ENCODE measurements at regions not wholly inside any gene's neighbourhood (a gene's known extent, or its start where the extent isn't known, plus 50 kb on each side); places are given as distances from the start of the nearest gene placed in this dataset.

GRCh38 chr2:234566622-234567021 is 69.7 kb upstream of the ARL4C start:
- no peaks in the 10 kb centered on the region for H3K9me3 Mint-ChIP-seq
- no peak overlapping the region for H3K27ac Mint-ChIP-seq
- WGBS (ENCODE audit: insufficient coverage) = 100% methylated on average over 1 of the region's 2 CpGs
- Histone ChIP-seq H3K27ac (ENCODE audit: low read length) (no peak overlapping the region), H3K27me3 (ENCODE audit: control insufficient read depth, insufficient read depth, low read length) (no peaks in the 10 kb centered on the region), H3K9me3 (ENCODE audit: control insufficient read depth, insufficient read depth, low read length) (no peaks in the 10 kb centered on the region), H3K4me3 (ENCODE audit: low read length) (no peak overlapping the region), H3K36me3 (ENCODE audit: control insufficient read depth, insufficient read depth, low read length) (no peaks in the 10 kb centered on the region), H3K4me1 (ENCODE audit: control insufficient read depth, insufficient read depth, low read length) (peaks cover 14% of the 10 kb centered on the region)
- H3K4me3 Mint-ChIP-seq = no peak overlapping the region
- TF ChIP-seq, protein P1, sequence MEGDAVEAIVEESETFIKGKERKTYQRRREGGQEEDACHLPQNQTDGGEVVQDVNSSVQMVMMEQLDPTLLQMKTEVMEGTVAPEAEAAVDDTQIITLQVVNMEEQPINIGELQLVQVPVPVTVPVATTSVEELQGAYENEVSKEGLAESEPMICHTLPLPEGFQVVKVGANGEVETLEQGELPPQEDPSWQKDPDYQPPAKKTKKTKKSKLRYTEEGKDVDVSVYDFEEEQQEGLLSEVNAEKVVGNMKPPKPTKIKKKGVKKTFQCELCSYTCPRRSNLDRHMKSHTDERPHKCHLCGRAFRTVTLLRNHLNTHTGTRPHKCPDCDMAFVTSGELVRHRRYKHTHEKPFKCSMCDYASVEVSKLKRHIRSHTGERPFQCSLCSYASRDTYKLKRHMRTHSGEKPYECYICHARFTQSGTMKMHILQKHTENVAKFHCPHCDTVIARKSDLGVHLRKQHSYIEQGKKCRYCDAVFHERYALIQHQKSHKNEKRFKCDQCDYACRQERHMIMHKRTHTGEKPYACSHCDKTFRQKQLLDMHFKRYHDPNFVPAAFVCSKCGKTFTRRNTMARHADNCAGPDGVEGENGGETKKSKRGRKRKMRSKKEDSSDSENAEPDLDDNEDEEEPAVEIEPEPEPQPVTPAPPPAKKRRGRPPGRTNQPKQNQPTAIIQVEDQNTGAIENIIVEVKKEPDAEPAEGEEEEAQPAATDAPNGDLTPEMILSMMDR (IDR thresholded peaks at IDR 0.05) = no peak
- intact Hi-C loops (cut with micrococcal nuclease) = no loop called here
- DNase-seq (no peak), ATAC-seq (no peak)
- no peaks in the 10 kb centered on the region for H3K4me1 Mint-ChIP-seq
- no peaks in the 10 kb centered on the region for H3K36me3 Mint-ChIP-seq
- peaks cover 14 to 41% of the 10 kb centered on the region in 2 donors for H3K27me3 Mint-ChIP-seq (ENCODE audit: low read depth in 2 of 2)

DNA sequence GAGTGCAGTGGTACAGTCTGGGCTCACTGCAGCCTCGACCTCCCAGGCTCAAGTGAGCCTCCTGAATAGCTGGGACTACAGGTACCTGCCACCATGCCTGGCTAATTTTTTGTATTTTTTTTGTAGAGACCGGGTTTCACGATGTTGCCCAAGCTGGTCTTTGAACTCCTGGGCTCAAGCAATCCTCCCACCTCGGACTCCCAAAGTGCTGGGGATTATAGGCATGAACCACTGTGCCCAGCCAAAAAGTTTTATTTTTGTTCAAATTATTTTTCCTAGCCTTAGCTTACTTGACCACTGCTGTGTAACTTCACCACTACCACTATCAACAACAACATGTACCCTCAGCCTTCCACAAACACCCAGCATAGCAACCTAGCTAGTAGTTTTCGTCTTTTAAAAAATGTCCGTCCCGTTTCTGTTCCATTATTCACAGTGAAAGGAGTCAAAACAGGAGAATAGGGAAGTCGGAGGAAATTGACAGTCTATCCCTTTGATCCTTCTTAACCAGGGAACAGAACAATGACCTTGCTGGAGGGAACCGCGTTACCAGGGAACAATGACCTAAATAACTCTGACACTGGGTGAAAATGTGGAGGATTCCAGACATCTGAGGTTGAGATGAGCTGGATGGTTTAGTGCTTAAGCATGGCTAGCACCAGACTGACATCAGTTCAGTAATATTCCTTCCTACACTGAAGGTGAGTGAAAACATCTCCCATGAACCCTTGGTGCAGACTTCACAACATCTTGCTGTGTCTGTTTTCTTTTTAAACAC is 69.2 kb upstream of the ARL4C start:
- H3K4me1 ChIP-seq (ENCODE audit: control insufficient read depth, insufficient read depth, low read length) = peaks cover 13% of the 10 kb centered on the region
- H3K4me3 Mint-ChIP-seq = no peak overlapping the region
- no peaks in the 10 kb centered on the region for H3K27me3 ChIP-seq (ENCODE audit: control insufficient read depth, insufficient read depth, low read length)
- no peak overlapping the region for H3K27ac Mint-ChIP-seq
- peaks cover 14 to 39% of the 10 kb centered on the region in 2 donors for H3K27me3 Mint-ChIP-seq (ENCODE audit: low read depth in 2 of 2)
- intact Hi-C loops (cut with micrococcal nuclease) = no loop called here
- no peaks in the 10 kb centered on the region for H3K9me3 ChIP-seq (ENCODE audit: control insufficient read depth, insufficient read depth, low read length)
- H3K36me3 ChIP-seq (ENCODE audit: control insufficient read depth, insufficient read depth, low read length) = no peaks in the 10 kb centered on the region
- no peak overlapping the region for H3K27ac ChIP-seq (ENCODE audit: low read length)
- TF ChIP-seq, protein P1 (IDR thresholded peaks at IDR 0.05) = no peak
- H3K9me3 Mint-ChIP-seq = no peaks in the 10 kb centered on the region
- no peaks in the 10 kb centered on the region for H3K4me1 Mint-ChIP-seq
- H3K4me3 ChIP-seq (ENCODE audit: low read length) = no peak overlapping the region
- DNase-seq (no peak), ATAC-seq (no peak)
- 84% methylated on average over 10 of the region's 10 CpGs for WGBS (ENCODE audit: insufficient coverage)
- H3K36me3 Mint-ChIP-seq = no peaks in the 10 kb centered on the region

GRCh38 chr2:234565201-234565600 is 68.3 kb upstream of the ARL4C start:
- H3K36me3 ChIP-seq (ENCODE audit: control insufficient read depth, insufficient read depth, low read length) = no peaks in the 10 kb centered on the region
- H3K4me1 ChIP-seq (ENCODE audit: control insufficient read depth, insufficient read depth, low read length) = peaks cover 7% of the 10 kb centered on the region
- no peaks in the 10 kb centered on the region for H3K9me3 ChIP-seq (ENCODE audit: control insufficient read depth, insufficient read depth, low read length)
- Mint-ChIP-seq H3K27me3 (ENCODE audit: low read depth in 2 of 2) (peaks cover 14 to 39% of the 10 kb centered on the region in 2 donors), H3K4me1 (no peaks in the 10 kb centered on the region), H3K4me3 (no peak overlapping the region), H3K27ac (no peak overlapping the region), H3K36me3 (no peaks in the 10 kb centered on the region), H3K9me3 (no peaks in the 10 kb centered on the region)
- no CpG with 5 or more reads among the region's 1 CpG for WGBS (ENCODE audit: insufficient coverage)
- ATAC-seq (no peak), DNase-seq (no peak)
- no peak overlapping the region for H3K4me3 ChIP-seq (ENCODE audit: low read length)
- no peaks in the 10 kb centered on the region for H3K27me3 ChIP-seq (ENCODE audit: control insufficient read depth, insufficient read depth, low read length)
- TF ChIP-seq, protein P1 (IDR thresholded peaks at IDR 0.05) = no peak
- intact Hi-C loops (cut with micrococcal nuclease) = no loop called here
- no peak overlapping the region for H3K27ac ChIP-seq (ENCODE audit: low read length)

DNA sequence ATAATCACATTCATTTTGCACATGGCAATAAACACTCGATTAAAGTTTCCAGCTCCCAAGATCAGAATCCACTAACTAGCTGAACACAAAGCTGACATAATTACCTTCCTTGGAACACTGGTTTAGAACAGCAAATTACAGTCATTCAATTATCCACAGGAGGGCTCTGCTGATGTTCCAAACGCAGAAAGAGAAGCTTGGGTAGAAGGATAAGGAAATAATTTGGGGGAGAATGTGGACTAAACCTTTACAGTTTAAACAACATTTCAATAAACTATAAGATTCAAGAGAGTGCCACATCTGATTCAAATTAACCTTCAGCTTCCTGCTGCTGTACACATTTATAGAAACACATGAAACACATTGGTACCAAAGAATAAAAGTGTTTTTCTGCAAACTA is 67.8 kb upstream of the ARL4C start:
- Mint-ChIP-seq H3K36me3 (no peaks in the 10 kb centered on the region), H3K27me3 (ENCODE audit: low read depth in 2 of 2) (peaks cover 17 to 39% of the 10 kb centered on the region in 2 donors), H3K4me1 (no peaks in the 10 kb centered on the region), H3K4me3 (no peak overlapping the region), H3K27ac (no peak overlapping the region), H3K9me3 (no peaks in the 10 kb centered on the region)
- no peak overlapping the region for H3K4me3 ChIP-seq (ENCODE audit: low read length)
- H3K4me1 ChIP-seq (ENCODE audit: control insufficient read depth, insufficient read depth, low read length) = peaks cover 4% of the 10 kb centered on the region
- H3K9me3 ChIP-seq (ENCODE audit: control insufficient read depth, insufficient read depth, low read length) = no peaks in the 10 kb centered on the region
- DNase-seq (no peak), ATAC-seq (no peak)
- TF ChIP-seq, protein P1 (IDR thresholded peaks at IDR 0.05) = no peak
- no peaks in the 10 kb centered on the region for H3K27me3 ChIP-seq (ENCODE audit: control insufficient read depth, insufficient read depth, low read length)
- H3K27ac ChIP-seq (ENCODE audit: low read length) = no peak overlapping the region
- intact Hi-C loops (cut with micrococcal nuclease) = no loop called here
- no peaks in the 10 kb centered on the region for H3K36me3 ChIP-seq (ENCODE audit: control insufficient read depth, insufficient read depth, low read length)
- WGBS (ENCODE audit: insufficient coverage) = 82% methylated on average over 1 of the region's 2 CpGs

All from natural killer cell (primary cell).